K562 (cell line): ENCODE measurements at regions not wholly inside any gene's neighbourhood (a gene's known extent, or its start where the extent isn't known, plus 50 kb on each side); places are given as distances from the start of the nearest gene placed in this dataset.

Experiments used
- EP300 ChIP-seq: IDR thresholded peaks from 2 replicates; pipeline ENCODE4 v1.6.1; 2012; ENCODE audit warnings: low read length, improper control_type of control experiment
- MAFK ChIP-seq: IDR thresholded peaks from 2 replicates; pipeline ENCODE4 v1.6.1; 2011; ENCODE audit warnings: low read length, improper control_type of control experiment
- MAZ ChIP-seq, 2 experiments: fragments of 450-650 bp in 1 of 2; sonication (generic) in 1 of 2; formaldehyde crosslinking; IDR thresholded peaks in 1 of 2; conservative IDR thresholded peaks in 1 of 2; 2 replicates each; pipeline versions ENCODE4 v1.4.0 to v1.5.0; 2020; ENCODE audit warnings: mild to moderate bottlenecking in 1 of 2, missing genetic modification reagents in 1 of 2
- PCBP1 ChIP-seq: fragments of 200-400 bp; formaldehyde crosslinking; IDR thresholded peaks from 2 replicates; pipeline ENCODE4 v1.6.1; 2018; ENCODE audit warnings: mild to moderate bottlenecking, low read depth, low read length; ENCODE audit not compliant: poor library complexity, severe bottlenecking
- RBM14 ChIP-seq: fragments of 200-400 bp; formaldehyde crosslinking; IDR thresholded peaks from 2 replicates; pipeline ENCODE4 v1.6.1; 2018; ENCODE audit warnings: low read depth, mild to moderate bottlenecking, low read length, moderate library complexity, borderline replicate concordance; ENCODE audit not compliant: insufficient read depth
- SOX6 ChIP-seq: fragments of 450-650 bp; IDR thresholded peaks from 2 replicates; pipeline ENCODE4 v1.6.1; 2014; ENCODE audit warnings: mild to moderate bottlenecking
- SRF ChIP-seq, 2 experiments: fragments of 250-450, 450-650 bp in 1 of 2; sonication (Bioruptor Pico) in 1 of 2; sonication (generic) in 1 of 2; formaldehyde crosslinking; IDR thresholded peaks; 2 replicates each; pipeline versions ENCODE4 v1.5.0 to v1.5.1; 2020 to 2022; ENCODE audit warnings: mild to moderate bottlenecking in 1 of 2, missing genetic modification reagents in 1 of 2
- ZFP36 ChIP-seq: fragments of 150-350 bp; IDR thresholded peaks from 2 replicates; pipeline ENCODE4 v1.6.1; 2018; ENCODE audit warnings: low read length, low read depth; ENCODE audit not compliant: partially characterized antibody
- ZNF431 ChIP-seq: sonication (generic); formaldehyde crosslinking; IDR thresholded peaks from 2 replicates; pipeline ENCODE4 v1.8.0; 2022; ENCODE audit warnings: mild to moderate bottlenecking, missing genetic modification reagents
- ZNF699 ChIP-seq: fragments of 250-450 bp; sonication (Bioruptor Pico); IDR thresholded peaks from 2 replicates; pipeline ENCODE4 v1.8.0; 2021; ENCODE audit warnings: mild to moderate bottlenecking, moderate library complexity; ENCODE audit not compliant: insufficient replicate concordance
- TF ChIP-seq, protein P1 (sequence below), 3 experiments: IDR thresholded peaks in 2 of 3; conservative IDR thresholded peaks in 1 of 3; 2 replicates each; pipeline ENCODE4 v1.5.1; 2011 to 2012; ENCODE audit warnings: low read length in 3 of 3, mild to moderate bottlenecking in 3 of 3, control low read depth in 2 of 3, improper control_type of control experiment in 1 of 3, inconsistent platforms in 1 of 3, low read depth in 1 of 3, mixed read lengths in 1 of 3, moderate library complexity in 1 of 3; ENCODE audit not compliant: insufficient read depth in 2 of 3

- TF ChIP-seq EP300, result no peak
- TF ChIP-seq, protein P1, sequence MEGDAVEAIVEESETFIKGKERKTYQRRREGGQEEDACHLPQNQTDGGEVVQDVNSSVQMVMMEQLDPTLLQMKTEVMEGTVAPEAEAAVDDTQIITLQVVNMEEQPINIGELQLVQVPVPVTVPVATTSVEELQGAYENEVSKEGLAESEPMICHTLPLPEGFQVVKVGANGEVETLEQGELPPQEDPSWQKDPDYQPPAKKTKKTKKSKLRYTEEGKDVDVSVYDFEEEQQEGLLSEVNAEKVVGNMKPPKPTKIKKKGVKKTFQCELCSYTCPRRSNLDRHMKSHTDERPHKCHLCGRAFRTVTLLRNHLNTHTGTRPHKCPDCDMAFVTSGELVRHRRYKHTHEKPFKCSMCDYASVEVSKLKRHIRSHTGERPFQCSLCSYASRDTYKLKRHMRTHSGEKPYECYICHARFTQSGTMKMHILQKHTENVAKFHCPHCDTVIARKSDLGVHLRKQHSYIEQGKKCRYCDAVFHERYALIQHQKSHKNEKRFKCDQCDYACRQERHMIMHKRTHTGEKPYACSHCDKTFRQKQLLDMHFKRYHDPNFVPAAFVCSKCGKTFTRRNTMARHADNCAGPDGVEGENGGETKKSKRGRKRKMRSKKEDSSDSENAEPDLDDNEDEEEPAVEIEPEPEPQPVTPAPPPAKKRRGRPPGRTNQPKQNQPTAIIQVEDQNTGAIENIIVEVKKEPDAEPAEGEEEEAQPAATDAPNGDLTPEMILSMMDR (IDR thresholded peaks at IDR 0.05 in 2 of 3, conservative IDR thresholded peaks at IDR 0.05 in 1 of 3; ENCODE audit: insufficient read depth in 2 of 3, low read depth in 1 of 3, low read length in 3 of 3), result no peak
- no peak for TF ChIP-seq SOX6
- no peak for TF ChIP-seq RBM14
- TF ChIP-seq PCBP1, result no peak
- TF ChIP-seq ZFP36, result no peak
- TF ChIP-seq ZNF699, result no peak
- no peak for TF ChIP-seq MAFK
- no peak for TF ChIP-seq ZNF431 (CRISPR knock-in tag)
- TF ChIP-seq MAZ (CRISPR knock-in tag; conservative IDR thresholded peaks at IDR 0.05 in 1 of 2, IDR thresholded peaks at IDR 0.05 in 1 of 2), result no peak
- TF ChIP-seq SRF (CRISPR knock-in tag; IDR thresholded peaks at IDR 0.05), result no peak
Observed at GRCh38 chr2:123916051-123916450, 109.0 kb upstream of the CNTNAP5 start.
